Neural cell (in vitro differentiated cells): ENCODE measurements at regions not wholly inside any gene's neighbourhood (a gene's known extent, or its start where the extent isn't known, plus 50 kb on each side); places are given as distances from the start of the nearest gene placed in this dataset.

Experiments
- H2AFZ ChIP-seq: fragments of 200-600, 300-800 bp; sonication (generic), shearing (Covaris generic); 2 replicates; pipeline ENCODE4 v1.6.0; 2014; ENCODE audit warnings: low read depth, mild to moderate bottlenecking, antibody characterized with exemption, low read length, moderate library complexity
- H3F3A ChIP-seq: fragments of 200-600 bp; shearing (Covaris generic); 2 replicates; pipeline ENCODE4 v1.6.1; 2016; ENCODE audit warnings: mild to moderate bottlenecking, moderate library complexity, mixed read lengths, antibody characterized with exemption, low read length; ENCODE audit not compliant: insufficient read depth, poor library complexity, severe bottlenecking
- H3K27ac ChIP-seq: fragments of 200-600, 300-800 bp; sonication (generic), shearing (Covaris generic); 2 replicates; pipeline ENCODE4 v1.5.1; 2014; ENCODE audit warnings: mild to moderate bottlenecking, low read length, moderate library complexity
- H3K27me3 ChIP-seq: fragments of 300-800, 200-600 bp; sonication (generic), shearing (Covaris generic); 2 replicates; pipeline ENCODE4 v1.6.0; 2014; ENCODE audit warnings: mild to moderate bottlenecking, low read depth, low read length, moderate library complexity; ENCODE audit not compliant: insufficient read depth
- H3K36me3 ChIP-seq: fragments of 300-800, 200-600 bp; sonication (generic), shearing (Covaris generic); 2 replicates; pipeline ENCODE4 v1.5.1; 2014; ENCODE audit warnings: mild to moderate bottlenecking, antibody characterized with exemption, low read length, moderate library complexity; ENCODE audit not compliant: insufficient read depth
- H3K4me2 ChIP-seq: fragments of 300-800, 200-600 bp; sonication (generic), shearing (Covaris generic); 2 replicates; pipeline ENCODE4 v1.6.0; 2014; ENCODE audit warnings: mild to moderate bottlenecking, low read length
- H3K4me3 ChIP-seq: fragments of 300-800, 200-600 bp; sonication (generic), shearing (Covaris generic); 2 replicates; pipeline ENCODE4 v1.5.1; 2014; ENCODE audit warnings: mild to moderate bottlenecking, low read length, moderate library complexity
- H3K79me2 ChIP-seq: fragments of 200-600 bp; shearing (Covaris generic); replicated peaks from 2 replicates; pipeline ENCODE4 v1.6.0; 2014; ENCODE audit warnings: mild to moderate bottlenecking, low read length, moderate library complexity; ENCODE audit not compliant: insufficient read depth
- H3K9ac ChIP-seq: fragments of 300-800, 200-600 bp; sonication (generic), shearing (Covaris generic); 2 replicates; pipeline ENCODE4 v1.6.1; 2016; ENCODE audit warnings: mild to moderate bottlenecking, low read length, mixed read lengths
- H3K9me2 ChIP-seq: fragments of 200-600 bp; shearing (Covaris generic); 2 replicates; pipeline ENCODE4 v1.6.1; 2016; ENCODE audit warnings: mild to moderate bottlenecking, low read length, mixed read lengths; ENCODE audit not compliant: insufficient read depth
- H3K9me3 ChIP-seq: fragments of 200-600, 300-800 bp; sonication (generic), shearing (Covaris generic); 2 replicates; pipeline ENCODE4 v1.6.1; 2016; ENCODE audit warnings: mild to moderate bottlenecking, mixed run types, low read length, moderate library complexity, mixed read lengths
- H4K20me1 ChIP-seq: fragments of 200-600 bp; shearing (Covaris generic); 2 replicates; pipeline ENCODE4 v1.6.1; 2016; ENCODE audit warnings: mild to moderate bottlenecking, mixed run types; ENCODE audit not compliant: insufficient read depth
- CTCF ChIP-seq: fragments of 450-650 bp; IDR thresholded peaks from 2 replicates; pipeline ENCODE4 v1.5.1; 2014; ENCODE audit warnings: antibody characterized with exemption, mild to moderate bottlenecking, moderate library complexity; ENCODE audit not compliant: poor library complexity, severe bottlenecking
- EP300 ChIP-seq: fragments of 450-650 bp; conservative IDR thresholded peaks from 2 replicates; pipeline ENCODE4 v1.6.1; 2014; ENCODE audit warnings: antibody characterized with exemption, mild to moderate bottlenecking, moderate library complexity; ENCODE audit not compliant: poor library complexity, severe bottlenecking
- EZH2 ChIP-seq: fragments of 200-600, 300-800 bp; shearing (Covaris generic), sonication (generic); IDR thresholded peaks from 2 replicates; pipeline ENCODE4 v1.6.1; 2014; ENCODE audit warnings: antibody characterized with exemption, low read length, borderline replicate concordance, mild to moderate bottlenecking; ENCODE audit not compliant: insufficient read depth, poor library complexity, severe bottlenecking
- MXI1 ChIP-seq: fragments of 450-650 bp; conservative IDR thresholded peaks from 2 replicates; pipeline ENCODE4 v1.6.1; 2014; ENCODE audit warnings: antibody characterized with exemption, mild to moderate bottlenecking; ENCODE audit not compliant: poor library complexity, severe bottlenecking
- POLR2AphosphoS5 ChIP-seq: IDR thresholded peaks from 2 replicates; pipeline ENCODE4 v1.6.1; 2012
- RAD21 ChIP-seq: fragments of 450-650 bp; conservative IDR thresholded peaks from 2 replicates; pipeline ENCODE4 v1.6.1; 2014; ENCODE audit warnings: antibody characterized with exemption, mild to moderate bottlenecking, moderate library complexity
- REST ChIP-seq: IDR thresholded peaks from 2 replicates; pipeline ENCODE4 v1.6.1; 2012; ENCODE audit warnings: borderline replicate concordance
- SMC3 ChIP-seq: fragments of 450-650 bp; conservative IDR thresholded peaks from 2 replicates; pipeline ENCODE4 v1.6.1; 2014; ENCODE audit warnings: antibody characterized with exemption, mild to moderate bottlenecking, moderate library complexity; ENCODE audit not compliant: poor library complexity
- TAF1 ChIP-seq: IDR thresholded peaks from 2 replicates; pipeline ENCODE4 v1.6.1; 2012; ENCODE audit warnings: low read depth

- no peak for TF ChIP-seq TAF1
- no peak for TF ChIP-seq POLR2AphosphoS5
- no peak for TF ChIP-seq SMC3
- no peak for TF ChIP-seq EZH2
- no peak for TF ChIP-seq RAD21
- no peak for TF ChIP-seq EP300
- no peak for TF ChIP-seq MXI1
- no peak for TF ChIP-seq REST
- no peak for TF ChIP-seq CTCF
- Histone ChIP-seq H3F3A (no peaks in the 10 kb centered on the region), H3K9me3 (no peaks in the 10 kb centered on the region), H3K27me3 (no peaks in the 10 kb centered on the region), H3K4me3 (no peak overlapping the region), H3K9ac (no peak overlapping the region), H3K36me3 (no peaks in the 10 kb centered on the region), H4K20me1 (no peaks in the 10 kb centered on the region), H3K27ac (no peak overlapping the region), H3K4me2 (no peak overlapping the region), H2AFZ (no peak overlapping the region), H3K9me2 (no peaks in the 10 kb centered on the region), H3K79me2 (no peaks in the 10 kb centered on the region)
Measured at GRCh38 chr2:181121996-181122395, 141.6 kb downstream of the UBE2E3 start.

- no peak overlapping the region for H3K4me3 ChIP-seq
- H3K79me2 ChIP-seq: no peaks in the 10 kb centered on the region
- H3K27me3 ChIP-seq: no peaks in the 10 kb centered on the region
- no peaks in the 10 kb centered on the region for H4K20me1 ChIP-seq
- H3K9me3 ChIP-seq: no peaks in the 10 kb centered on the region
- H3K27ac ChIP-seq: no peak overlapping the region
- no peak overlapping the region for H3K4me2 ChIP-seq
- TF ChIP-seq CTCF: no peak
- TF ChIP-seq MXI1: no peak
- TF ChIP-seq EP300: no peak
- TF ChIP-seq REST: no peak
- TF ChIP-seq EZH2: no peak
- TF ChIP-seq SMC3: no peak
- TF ChIP-seq POLR2AphosphoS5: no peak
- TF ChIP-seq RAD21: no peak
- no peak for TF ChIP-seq TAF1
- no peak overlapping the region for H2AFZ ChIP-seq
- no peak overlapping the region for H3K9ac ChIP-seq
- no peaks in the 10 kb centered on the region for H3K9me2 ChIP-seq
- no peaks in the 10 kb centered on the region for H3K36me3 ChIP-seq
- no peaks in the 10 kb centered on the region for H3F3A ChIP-seq
Measured at GRCh38 chr2:181122601-181123000, 142.2 kb downstream of the UBE2E3 start.
